Ishikawa (cell line): ENCODE measurements at regions not wholly inside any gene's neighbourhood (a gene's known extent, or its start where the extent isn't known, plus 50 kb on each side); places are given as distances from the start of the nearest gene placed in this dataset.

Source experiments
- MAX ChIP-seq: IDR thresholded peaks from 2 replicates; pipeline ENCODE4 v1.6.1; 2012
- REST ChIP-seq: IDR thresholded peaks from 2 replicates; pipeline ENCODE4 v1.6.1; 2012; ENCODE audit warnings: low read depth, mild to moderate bottlenecking
- TCF12 ChIP-seq: IDR thresholded peaks from 2 replicates; pipeline ENCODE4 v1.6.1; 2012; ENCODE audit warnings: low read depth
- TEAD4 ChIP-seq: IDR thresholded peaks from 2 replicates; pipeline ENCODE4 v1.6.1; 2012
- USF1 ChIP-seq: IDR thresholded peaks from 2 replicates; pipeline ENCODE4 v1.6.1; 2012

- TF ChIP-seq TEAD4 (no peak), REST (no peak), USF1 (no peak), MAX (no peak), TCF12 (no peak)
Measured at GRCh38 chr7:108662783-108663362, 93.2 kb downstream of the DNAJB9 start.
